ENCODE measurements at regions not wholly inside any gene's neighbourhood (a gene's known extent, or its start where the extent isn't known, plus 50 kb on each side); places are given as distances from the start of the nearest gene placed in this dataset.

DNA sequence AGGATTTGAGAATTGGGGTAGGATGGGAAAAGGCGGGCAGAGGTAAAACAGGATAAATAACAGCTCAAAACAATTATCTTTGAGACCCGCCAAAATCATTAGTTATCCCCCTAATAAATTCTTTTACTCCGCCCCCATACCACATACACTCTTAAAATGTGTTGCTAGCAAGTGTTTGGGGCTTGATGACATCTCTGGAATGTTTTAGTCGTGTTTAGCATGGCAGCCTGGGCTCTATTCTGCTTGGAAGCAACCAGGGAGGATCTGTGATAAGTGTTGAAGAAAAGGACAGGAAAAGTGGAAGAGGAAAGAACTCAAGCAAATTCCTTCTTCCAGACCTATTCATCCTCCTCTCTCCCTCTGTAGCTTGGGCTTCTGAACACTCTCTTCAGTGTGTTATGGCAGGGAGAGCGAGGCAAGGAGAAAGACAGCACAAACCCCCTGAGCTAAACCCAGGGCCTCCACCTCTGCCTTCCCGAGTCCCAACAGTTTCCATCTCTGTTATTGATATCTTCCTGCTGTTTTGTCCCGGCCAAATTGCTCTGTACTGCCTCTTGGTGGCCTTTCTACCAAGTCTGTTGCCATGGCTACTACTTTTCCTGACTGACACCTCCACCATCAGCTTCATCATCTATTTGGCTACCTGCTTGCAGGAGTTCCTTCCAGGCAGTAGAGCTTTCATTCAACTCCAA, 135.8 kb downstream of the RPL22L1 start:
- TF ChIP-seq, protein P1, sequence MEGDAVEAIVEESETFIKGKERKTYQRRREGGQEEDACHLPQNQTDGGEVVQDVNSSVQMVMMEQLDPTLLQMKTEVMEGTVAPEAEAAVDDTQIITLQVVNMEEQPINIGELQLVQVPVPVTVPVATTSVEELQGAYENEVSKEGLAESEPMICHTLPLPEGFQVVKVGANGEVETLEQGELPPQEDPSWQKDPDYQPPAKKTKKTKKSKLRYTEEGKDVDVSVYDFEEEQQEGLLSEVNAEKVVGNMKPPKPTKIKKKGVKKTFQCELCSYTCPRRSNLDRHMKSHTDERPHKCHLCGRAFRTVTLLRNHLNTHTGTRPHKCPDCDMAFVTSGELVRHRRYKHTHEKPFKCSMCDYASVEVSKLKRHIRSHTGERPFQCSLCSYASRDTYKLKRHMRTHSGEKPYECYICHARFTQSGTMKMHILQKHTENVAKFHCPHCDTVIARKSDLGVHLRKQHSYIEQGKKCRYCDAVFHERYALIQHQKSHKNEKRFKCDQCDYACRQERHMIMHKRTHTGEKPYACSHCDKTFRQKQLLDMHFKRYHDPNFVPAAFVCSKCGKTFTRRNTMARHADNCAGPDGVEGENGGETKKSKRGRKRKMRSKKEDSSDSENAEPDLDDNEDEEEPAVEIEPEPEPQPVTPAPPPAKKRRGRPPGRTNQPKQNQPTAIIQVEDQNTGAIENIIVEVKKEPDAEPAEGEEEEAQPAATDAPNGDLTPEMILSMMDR (IDR thresholded peaks at IDR 0.05), result no peak
- no peak for TF ChIP-seq POLR2A (IDR thresholded peaks at IDR 0.05)
